ENCODE measurements at regions not wholly inside any gene's neighbourhood (a gene's known extent, or its start where the extent isn't known, plus 50 kb on each side); places are given as distances from the start of the nearest gene placed in this dataset.

DNA sequence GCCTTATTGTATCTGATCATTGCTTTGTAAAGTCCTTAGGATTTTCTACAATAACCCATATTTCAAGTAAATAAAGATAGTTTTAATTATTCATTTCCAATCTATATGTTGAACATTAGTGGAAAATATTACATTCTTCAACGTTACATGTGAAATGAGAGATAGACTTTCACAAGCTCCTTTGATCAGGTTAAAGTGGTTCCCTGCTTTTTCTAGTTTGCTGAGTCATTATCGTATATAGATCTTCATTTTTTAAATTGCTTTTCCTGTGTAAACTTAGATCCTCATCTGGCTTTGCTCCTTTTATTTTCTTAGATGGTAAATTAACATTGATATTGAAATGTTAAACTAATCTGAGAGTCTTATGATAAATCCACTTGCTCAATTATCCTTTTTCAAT, 599.0 kb downstream of the TRAM1L1 start:
- no peak for TF ChIP-seq TAF1 (IDR thresholded peaks at IDR 0.05; ENCODE audit: low read depth)
- TF ChIP-seq YY1 (IDR thresholded peaks at IDR 0.05; ENCODE audit: low read depth): no peak
- no peak for TF ChIP-seq CEBPB (IDR thresholded peaks at IDR 0.05)
- TF ChIP-seq, protein P1, sequence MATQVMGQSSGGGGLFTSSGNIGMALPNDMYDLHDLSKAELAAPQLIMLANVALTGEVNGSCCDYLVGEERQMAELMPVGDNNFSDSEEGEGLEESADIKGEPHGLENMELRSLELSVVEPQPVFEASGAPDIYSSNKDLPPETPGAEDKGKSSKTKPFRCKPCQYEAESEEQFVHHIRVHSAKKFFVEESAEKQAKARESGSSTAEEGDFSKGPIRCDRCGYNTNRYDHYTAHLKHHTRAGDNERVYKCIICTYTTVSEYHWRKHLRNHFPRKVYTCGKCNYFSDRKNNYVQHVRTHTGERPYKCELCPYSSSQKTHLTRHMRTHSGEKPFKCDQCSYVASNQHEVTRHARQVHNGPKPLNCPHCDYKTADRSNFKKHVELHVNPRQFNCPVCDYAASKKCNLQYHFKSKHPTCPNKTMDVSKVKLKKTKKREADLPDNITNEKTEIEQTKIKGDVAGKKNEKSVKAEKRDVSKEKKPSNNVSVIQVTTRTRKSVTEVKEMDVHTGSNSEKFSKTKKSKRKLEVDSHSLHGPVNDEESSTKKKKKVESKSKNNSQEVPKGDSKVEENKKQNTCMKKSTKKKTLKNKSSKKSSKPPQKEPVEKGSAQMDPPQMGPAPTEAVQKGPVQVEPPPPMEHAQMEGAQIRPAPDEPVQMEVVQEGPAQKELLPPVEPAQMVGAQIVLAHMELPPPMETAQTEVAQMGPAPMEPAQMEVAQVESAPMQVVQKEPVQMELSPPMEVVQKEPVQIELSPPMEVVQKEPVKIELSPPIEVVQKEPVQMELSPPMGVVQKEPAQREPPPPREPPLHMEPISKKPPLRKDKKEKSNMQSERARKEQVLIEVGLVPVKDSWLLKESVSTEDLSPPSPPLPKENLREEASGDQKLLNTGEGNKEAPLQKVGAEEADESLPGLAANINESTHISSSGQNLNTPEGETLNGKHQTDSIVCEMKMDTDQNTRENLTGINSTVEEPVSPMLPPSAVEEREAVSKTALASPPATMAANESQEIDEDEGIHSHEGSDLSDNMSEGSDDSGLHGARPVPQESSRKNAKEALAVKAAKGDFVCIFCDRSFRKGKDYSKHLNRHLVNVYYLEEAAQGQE (IDR thresholded peaks at IDR 0.05; ENCODE audit: low read depth): no peak
- TF ChIP-seq CREB1 (IDR thresholded peaks at IDR 0.05; ENCODE audit: low read depth): no peak
- TF ChIP-seq NFIC (IDR thresholded peaks at IDR 0.05): no peak
- TF ChIP-seq TEAD4 (IDR thresholded peaks at IDR 0.05): no peak
